RCC 7860 (cell line): ENCODE measurements at regions not wholly inside any gene's neighbourhood (a gene's known extent, or its start where the extent isn't known, plus 50 kb on each side); places are given as distances from the start of the nearest gene placed in this dataset.

ENCODE experiments used
- DNase-seq: peaks from one replicate; pipeline ENCODE4 v3.0.0-alpha.2; 2015; ENCODE audit warnings: low spot score
- FAIRE-seq: peaks from 2 replicates; lab custom pipeline; 2012; peaks lifted over from hg19 to GRCh38; lab: Jason Lieb, UNC

DNA sequence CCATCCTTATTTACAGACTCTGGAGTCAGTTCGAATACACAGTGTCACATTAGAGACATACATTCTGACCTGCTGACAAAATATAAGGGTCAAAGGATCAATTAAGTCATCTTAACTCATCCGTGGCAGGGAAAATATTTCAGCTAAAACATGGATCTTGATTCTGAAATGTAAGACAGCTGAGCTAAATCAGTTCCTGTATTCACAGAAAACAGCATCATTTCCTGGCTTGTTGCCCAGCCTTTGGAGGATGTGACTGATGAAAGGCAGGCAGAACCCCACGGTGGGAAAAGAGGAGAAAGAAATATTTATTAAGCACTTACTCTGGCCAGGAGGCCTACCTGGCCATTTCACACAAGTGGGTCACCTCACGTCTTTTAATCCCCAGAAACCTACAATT, 101.9 kb downstream of the GAS2L3 start:
- DNase-seq = peak; percentile 54

DNA sequence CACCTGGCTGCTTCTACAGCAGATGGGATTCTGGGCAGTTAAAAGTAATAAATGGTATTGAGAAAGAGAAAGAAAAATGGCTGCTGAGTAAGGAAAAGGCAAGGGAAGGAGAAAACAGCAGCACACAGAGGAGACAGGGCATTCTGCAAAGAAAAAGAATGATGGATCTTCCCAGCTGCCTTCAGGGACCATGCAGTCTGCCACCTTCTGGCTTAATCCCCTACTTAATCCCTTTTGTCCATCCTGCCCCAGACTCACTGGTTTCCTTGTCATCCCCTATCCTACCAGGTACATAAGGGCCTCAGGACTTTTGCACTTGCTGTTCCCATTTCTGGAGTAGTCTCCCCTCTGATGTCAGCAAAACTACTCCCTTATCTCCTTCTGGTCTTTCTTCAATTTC, 107.6 kb downstream of the GAS2L3 start:
- no peak for FAIRE-seq
- no peak for DNase-seq

More for the DNA sequence above, 101.9 kb downstream of the GAS2L3 start:
- FAIRE-seq = peak; percentile 71

DNA sequence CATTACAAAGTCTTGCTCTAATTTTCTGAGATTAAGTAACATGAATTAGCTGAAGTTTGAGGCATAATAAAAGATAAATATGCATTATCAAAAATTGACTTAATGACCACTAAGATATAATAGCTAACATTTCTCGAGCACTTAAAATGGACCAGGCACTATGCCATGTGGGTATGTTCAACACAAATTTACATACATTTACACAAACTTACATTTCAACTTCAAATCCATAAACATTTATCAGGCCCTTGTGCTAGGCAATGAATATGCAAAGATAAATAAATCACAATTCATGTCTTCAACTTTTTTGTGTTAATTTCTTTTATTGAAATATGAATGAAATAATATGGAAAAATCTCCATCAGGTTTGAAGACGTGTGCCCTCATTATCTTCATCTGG, 108.7 kb downstream of the GAS2L3 start:
- FAIRE-seq (no peak), DNase-seq (no peak)

DNA sequence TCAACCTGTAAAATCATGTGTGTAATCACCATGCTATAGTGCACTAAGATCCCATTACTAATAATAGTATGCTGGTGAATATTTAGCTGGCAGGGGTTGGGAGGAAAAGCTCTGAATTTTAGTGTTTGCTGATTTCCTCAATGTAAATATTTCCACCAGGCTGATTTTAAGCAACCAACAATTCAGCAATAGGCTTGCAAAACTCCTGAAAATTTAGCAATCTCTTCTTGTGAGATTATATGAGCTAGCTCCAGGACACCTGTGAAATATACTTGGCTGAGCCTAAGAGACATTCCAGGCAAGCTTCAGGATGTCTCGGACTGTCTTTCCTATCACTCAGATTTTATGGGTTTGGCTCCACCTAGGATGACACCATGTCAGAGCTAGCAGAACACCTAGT, 106.9 kb upstream of the ANO4 start:
- DNase-seq (no peak), FAIRE-seq (no peak)

DNA sequence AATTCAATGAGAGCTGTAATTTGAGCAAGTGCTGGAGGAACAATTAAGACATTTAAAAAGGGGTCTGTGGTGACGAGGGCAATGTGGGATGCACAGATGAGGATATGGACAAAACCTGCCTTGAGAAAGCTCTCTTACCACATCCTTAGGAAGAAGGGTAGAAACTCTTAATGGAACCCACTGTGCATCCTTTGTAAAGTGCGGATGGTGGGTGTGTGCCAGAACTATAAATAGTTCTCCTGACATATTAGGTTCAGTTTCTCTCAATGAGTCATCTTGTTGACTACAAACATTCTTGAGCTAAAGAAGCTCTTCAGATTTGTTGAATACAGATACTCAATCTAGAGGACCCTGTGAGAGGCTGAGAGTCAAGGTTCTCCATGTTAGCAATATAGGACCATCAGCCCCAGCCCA, 106.1 kb upstream of the ANO4 start:
- no peak for DNase-seq
- no peak for FAIRE-seq

DNA sequence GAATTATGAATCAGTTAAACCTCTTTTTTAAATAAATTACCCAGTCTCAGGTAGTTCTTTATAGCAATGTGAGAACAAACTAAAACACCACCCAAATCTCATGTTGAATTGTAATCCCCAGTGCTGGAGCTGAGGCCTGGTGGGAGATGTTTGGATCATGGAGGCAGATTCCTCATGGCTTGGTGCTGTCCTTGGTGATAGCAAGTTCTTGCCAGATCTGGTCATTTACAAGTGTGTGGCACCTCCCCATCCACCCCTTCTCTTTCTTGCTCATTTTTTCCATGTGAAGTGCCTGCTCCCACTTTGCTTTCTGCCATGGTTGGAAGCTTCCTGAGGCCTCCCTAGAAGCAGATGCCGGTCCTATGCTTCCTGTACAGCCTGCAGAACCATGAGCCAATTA, 102.1 kb upstream of the ANO4 start:
- DNase-seq (no peak), FAIRE-seq (no peak)

DNA sequence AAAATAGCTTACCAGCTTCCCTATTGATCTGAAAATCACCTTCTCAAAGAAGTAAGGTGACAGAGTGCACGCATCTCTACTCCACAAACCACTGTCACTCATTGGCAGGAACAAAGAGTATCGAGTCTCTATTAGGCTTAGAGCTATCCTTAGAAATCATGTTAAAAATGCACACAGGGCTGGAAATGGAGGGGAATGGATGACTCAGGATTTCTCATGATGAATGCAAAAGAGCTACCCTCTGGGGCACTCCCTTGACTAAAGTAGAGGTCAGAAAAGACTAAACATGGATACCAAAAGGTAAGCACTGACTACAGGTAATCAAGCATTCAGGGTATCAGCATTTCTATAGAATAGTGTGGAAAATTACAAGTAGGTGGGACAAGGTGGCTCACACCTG, 96.1 kb upstream of the ANO4 start:
- FAIRE-seq = no peak
- no peak for DNase-seq

DNA sequence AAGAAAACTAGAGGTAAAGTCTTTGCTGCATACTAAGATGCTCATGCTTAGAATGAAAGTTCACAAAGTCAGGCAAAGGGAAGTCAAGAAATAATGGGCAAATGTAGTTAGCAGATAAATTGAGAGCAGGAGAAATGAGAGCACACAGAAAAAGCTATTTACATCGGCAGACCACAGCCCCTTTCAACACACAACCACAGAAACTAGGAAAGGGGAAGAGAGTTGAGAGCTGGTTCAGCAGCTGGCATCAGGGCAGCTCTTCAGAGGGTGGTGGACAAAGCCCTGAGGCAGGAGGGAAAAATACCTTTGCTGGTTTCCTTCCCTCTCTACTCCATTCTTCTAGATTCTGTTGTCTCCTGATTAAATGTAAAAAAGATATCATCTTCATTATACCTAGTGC, 95.4 kb upstream of the ANO4 start:
- FAIRE-seq (no peak), DNase-seq (no peak)

DNA sequence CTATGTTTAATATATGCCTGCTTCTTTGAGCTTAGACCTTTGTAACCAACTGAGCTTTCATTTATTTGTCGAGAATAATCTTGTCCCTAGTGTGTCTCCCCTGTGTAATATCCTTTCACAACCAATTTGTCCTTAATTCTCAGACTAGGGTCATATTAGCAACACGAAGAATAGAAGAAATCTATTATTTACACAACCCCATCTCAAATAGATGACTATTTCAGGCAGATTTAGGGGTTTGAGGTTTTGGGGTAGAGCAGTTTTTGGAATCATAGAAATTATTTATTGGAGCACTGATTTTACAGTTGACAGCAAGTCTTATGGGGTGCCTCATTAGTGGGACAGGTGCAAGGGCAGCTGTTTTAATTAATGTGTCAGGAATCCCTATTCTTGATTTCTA, 91.2 kb upstream of the ANO4 start:
- FAIRE-seq (no peak), DNase-seq (no peak)

DNA sequence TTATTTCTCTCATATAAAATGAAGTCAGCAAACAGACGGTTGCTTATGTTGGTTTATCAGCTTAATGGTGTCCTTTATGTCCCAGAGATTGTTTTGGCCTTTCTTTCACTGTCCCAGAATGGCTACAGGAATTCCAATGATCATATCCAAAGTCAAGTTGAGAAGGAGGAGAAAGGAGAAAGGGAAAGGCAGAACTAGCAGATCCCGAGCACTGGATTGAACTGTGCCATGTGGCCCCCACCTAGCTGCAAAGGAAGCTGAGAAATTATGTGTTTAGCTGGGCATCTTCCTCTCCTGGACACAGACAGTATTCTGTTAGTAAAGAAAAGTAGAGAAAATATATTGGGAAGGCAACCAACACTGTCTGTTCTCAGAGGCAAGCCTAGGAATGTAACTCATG, 90.7 kb upstream of the ANO4 start:
- FAIRE-seq (no peak), DNase-seq (no peak)

DNA sequence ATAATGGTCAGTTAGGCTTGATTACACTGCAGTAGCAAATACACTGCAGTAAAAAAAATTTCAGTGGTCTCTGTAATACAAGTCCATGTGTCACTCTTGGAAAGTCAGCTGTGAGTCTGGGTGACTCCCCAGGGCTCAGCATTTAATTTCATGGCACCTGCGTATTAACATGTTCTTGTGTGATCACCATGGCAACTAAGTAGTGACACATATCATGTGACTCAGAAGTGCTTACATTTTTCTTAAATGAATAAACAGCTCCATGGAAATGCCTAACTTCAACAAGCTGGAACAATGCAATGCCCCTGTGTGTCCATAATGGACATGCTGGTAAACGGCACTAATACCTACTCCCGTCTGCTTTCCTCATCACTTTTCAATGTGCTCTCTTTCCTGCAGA, 88.5 kb upstream of the ANO4 start:
- peak; percentile 51 for DNase-seq
- FAIRE-seq = no peak

DNA sequence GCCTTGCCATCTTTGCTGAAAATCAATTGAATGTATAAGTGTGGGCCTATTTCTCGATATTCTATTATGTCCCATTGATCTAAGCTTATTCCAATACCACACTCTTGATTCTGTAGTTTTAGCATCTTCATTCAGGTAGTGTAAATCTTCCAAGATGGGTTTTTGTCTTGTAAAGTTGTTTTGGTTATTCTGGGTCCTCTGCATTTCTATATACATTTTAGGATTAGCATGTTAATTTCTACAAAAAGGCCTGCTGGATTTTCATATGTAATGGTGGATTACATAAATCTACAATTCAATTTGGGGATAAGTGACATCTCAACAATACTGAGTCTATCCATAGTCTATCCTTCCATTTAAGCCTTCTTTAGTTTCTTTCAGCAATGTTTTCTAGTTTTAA, 86.0 kb upstream of the ANO4 start:
- no peak for DNase-seq
- FAIRE-seq = no peak

DNA sequence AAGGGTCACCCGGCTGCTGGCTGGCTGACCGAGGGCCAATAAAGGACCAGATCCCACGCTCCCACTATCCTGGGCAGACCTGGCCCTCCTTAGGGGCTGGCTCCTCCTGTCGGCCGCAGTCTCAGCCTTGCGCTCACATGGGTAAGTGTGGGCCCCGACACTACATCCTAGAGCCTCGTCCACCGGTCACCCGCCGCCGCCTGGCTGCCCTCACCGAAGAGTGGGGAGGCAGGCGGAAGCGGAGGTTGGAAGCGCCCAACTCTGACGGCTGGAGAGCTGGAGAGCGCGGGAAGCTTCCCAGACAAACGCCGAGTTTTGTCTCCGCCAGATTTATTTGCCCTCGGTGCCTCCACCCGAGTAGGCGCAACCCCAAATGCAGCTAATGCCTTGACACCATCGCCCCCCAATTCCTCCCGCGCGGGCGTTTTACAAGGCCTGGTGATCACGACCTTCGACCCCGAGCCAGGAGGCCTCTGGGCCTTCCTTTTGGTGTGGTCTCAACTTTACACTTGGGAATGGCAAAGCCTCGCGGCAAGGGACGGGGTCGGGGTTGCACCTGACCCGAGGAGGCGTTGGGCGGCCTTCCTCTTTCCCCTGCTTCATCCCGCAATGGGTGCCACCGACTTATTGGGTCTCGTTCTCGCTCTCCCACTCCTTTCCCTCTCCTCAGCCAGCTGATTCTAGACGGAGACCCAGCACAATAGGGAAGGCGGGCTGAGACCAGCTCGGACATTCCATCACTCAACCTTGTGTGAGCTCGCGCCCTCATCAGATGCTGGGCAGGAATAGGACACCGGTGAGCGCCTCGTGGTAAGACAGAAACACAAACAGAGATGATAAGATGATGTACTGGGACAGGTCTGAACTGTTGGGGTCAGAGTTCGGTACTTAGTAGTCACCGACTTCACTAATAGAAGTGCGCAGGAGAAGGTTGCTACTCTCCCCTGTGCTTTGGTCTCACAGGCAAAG, 78.3 kb upstream of the ANO4 start:
- FAIRE-seq (no peak), DNase-seq (no peak)

DNA sequence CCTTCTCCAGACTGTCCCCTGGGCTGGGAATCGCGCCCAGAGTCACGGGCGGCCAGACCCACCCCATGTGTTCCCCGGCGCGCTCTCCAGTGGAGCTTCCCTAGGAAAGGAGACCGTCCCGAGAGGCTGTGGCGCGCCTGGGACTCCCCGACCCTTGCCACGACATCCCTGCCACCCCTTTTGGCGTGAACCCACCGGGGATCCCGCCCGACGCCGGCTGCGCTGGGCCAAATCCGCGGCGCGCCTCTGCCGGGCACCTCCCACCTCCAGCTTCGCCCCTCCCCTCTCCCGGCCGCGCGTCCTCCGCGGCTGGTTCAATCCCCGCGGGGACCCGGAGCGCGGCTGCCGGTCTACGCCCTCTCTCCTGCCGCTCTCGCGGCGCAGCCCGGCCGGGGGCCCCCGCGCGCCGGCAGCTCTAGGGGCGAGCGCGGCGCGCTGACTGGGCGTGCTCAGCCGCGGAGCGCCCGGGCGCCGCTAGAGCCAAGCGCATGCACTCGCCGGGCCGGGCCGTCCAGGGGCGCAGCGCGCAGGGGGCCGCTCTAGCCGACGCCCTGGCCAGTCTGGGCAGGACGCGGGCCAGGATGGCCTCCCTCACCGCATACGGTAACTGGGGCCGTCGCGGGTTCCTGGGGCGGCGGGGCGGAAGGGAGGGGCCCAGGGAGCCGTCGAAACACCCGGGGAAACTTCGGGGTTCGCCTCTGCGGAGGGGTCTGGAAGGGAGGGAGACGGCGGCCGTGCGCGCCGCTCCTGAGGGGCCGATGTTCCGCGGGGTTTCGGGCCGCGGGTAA, 77.4 kb upstream of the ANO4 start:
- DNase-seq (no peak), FAIRE-seq (no peak)

DNA sequence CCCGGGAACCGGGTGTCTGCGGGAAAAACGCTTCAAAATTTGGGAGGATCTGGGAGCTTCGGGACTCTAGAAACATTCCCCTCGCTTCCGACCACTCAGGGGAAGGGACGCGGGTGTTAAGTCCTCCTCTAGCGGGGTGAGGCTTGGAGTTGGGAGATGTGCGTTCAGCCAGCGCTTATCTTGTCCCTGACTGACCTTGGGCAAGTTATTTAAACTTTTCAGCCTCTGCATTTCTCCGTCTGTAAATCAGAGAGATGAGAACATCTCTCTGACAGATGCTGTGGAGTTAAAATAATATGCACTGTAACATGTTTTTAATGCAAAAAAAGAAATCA, 76.9 kb upstream of the ANO4 start:
- no peak for FAIRE-seq
- no peak for DNase-seq

DNA sequence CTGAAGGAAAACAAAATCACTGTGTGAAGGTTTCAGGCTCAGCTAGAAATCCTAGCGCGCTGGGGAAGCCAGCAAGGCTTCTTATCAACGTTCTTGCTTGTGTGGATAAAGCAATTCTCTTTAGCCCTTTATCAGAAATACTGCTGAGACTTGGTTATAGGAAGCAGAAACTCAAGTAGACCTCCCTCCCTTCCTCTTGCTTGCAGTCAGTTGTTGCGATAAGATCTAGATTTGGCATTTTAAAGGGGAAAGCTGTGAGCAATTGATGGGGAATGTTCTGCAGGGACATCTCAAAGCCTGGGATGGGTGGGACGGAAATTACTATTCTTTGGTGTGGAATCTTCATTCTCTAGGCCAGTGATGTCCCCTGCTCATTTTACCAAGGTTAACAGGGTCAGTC, 76.4 kb upstream of the ANO4 start:
- FAIRE-seq (no peak), DNase-seq (no peak)

DNA sequence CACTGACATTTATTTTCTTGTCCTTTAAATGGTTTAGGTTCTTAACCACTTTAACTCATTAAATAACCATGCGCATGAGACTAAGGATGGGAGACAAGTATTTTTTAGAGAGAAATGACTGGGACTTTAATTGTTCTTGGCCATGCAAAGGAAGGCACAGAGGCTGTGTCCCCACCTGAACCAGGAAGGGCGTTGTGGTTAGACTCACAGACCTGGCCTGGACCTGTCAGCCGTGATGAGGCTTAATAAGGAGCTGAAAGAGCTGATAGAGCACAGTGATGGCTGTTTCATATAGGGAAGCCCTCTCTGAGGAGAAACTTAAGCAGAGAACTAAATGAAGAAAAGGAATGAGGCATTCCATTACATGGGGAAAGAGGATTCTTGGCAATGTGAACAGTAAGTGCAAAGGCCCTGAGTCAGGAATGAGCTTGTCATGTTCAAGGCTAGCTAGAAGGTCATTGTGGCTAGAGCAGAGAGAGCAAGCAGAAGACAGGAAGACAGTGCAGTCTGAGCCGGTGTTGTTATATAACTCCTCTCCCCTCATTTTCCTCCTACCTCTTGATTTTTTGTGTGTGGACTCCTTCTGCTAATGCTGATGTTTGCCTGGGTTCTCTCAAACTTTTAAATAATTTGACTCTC, 74.4 kb upstream of the ANO4 start:
- FAIRE-seq (no peak), DNase-seq (no peak)

DNA sequence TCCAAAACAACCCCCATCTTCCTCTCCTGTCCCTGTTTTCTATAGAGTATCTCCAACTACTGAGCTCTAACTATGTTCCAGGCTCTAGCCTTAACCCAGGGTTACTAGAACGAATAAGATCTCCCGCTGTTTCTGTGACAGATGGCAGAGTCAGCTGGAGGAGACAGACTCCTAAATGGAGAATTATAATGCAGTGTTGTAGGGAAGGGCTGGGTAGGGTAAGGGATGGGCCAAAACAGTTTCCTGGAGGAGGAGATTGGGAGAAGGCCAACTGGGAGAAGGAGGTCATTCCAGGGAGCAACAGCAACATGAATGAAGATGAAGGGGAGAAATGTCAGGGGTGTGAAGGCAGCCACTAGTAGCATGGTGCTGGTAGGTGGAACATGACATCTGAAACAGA, 73.4 kb upstream of the ANO4 start:
- DNase-seq (no peak), FAIRE-seq (no peak)

DNA sequence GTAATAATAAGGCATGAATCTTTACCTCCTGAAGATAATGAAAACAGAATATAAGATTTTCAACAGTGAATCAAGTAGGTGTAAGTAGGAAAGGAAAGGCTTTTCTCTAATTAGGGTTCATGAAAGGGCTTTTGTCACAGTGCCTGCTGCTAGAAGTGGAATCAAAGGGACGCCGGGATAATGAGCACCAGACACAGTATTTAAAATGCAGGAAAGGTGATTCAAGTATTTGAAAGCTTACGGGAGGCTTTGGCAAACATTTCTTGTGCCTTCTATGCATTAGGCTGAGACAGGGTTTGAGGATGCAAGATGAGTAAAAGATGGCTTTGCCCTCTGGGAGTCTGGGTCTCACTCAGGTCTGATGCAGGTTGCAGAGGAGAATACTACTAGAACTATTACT, 70.5 kb upstream of the ANO4 start:
- no peak for DNase-seq
- no peak for FAIRE-seq

DNA sequence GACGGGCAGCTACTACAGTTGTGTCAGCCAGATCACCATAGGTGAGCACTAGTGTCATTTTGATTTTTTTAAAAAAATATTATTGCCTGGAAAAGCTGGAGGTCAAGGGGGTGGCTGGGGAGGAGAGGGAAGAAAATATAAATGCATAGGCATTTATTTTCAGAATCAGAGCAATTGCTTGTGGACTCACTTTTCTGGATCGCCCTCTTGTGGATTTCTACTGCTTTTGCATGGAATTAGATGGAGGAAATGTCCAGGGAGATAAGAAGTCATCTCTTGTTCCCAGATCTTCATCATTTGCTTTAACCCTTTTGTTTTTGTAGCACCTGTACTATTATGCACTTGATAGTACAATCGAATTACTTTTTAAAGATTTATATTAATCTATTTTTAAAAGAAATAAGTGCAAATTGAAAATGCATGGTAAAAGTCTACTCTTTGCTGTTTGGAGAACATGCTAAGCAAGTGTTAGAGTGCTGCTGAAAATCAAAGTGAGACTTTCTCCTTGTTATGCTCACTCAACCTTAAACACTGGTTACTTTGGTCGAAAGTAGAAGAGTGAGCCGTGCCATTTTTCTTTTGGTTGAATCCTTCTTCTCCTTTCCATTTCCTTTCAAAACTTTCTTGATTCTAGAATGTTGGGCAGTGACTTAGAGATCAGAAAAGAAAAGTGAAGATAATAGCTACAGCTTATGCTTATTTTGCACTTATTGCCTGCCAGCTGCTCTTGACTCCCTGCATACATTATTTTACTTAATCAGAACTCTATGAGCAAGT, 60.6 kb upstream of the ANO4 start:
- DNase-seq = no peak
- FAIRE-seq = no peak

DNA sequence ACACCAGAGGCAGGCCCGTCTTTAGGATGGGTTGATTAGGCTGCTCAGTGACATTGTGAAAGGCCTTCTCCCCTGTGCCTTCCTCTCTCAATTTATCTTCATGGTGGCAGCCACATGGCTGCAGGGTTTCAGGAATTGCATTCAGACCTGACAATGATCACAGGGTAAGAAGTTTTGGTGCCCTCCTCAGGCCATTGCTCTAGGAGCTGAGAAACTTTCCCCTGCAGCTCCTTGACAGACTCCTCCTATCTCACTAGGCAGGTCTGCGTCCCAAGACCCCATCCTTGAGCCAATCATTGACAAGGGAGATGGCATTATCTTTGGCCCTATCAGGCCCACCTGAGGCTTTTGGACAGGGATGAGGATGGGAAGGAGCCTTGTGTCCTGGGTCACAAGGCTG, 57.4 kb upstream of the ANO4 start:
- FAIRE-seq (no peak), DNase-seq (no peak)
